AG08395 (cell line): ENCODE measurements at regions not wholly inside any gene's neighbourhood (a gene's known extent, or its start where the extent isn't known, plus 50 kb on each side); places are given as distances from the start of the nearest gene placed in this dataset.

Source experiments
- DNase-seq: peaks from one replicate; pipeline ENCODE4 v3.0.0; 2012; ENCODE audit warnings: mixed read lengths, low spot score

GRCh38 chr1:42096554-42096953 lies 56.7 kb upstream of the GUCA2B start:
- DNase-seq, result no peak

DNA sequence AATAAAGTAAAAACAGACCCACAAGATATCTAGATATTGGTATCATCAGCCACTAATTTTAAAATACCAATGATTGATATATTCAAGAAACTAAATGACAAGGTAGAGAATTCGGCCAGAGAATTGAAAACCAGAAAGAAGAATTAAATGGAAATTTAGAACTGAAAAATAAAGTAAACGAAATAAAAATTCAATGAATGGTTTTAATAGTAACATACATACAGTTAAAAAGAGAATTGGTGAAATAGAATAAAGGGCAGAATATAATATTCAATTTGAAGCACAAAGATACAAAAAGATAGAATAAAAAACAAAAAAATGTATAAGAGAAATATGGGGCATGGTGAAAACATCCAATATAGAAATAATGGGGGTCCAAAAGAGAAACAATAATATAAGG lies 64.0 kb upstream of the GUCA2B start:
- no peak for DNase-seq

DNA sequence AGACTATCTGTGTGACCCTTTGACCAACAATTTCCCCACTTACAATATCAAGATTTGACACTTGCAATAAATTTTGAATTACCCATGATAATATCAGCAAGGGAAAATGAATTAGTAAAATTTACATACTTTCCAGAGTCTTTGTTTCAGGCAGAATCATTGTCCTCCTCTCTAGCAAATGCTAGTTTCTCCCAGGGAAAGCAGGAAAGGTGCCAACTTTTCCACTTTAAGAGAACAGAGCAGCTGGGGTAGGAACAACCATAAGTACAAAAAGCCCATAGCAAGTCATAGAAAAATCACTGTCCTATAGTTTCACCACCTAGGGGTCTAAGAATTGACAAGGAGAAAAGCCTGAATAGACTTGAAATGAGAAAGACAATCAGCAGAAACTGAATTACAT lies 67.1 kb upstream of the GUCA2B start:
- DNase-seq, result no peak

DNA sequence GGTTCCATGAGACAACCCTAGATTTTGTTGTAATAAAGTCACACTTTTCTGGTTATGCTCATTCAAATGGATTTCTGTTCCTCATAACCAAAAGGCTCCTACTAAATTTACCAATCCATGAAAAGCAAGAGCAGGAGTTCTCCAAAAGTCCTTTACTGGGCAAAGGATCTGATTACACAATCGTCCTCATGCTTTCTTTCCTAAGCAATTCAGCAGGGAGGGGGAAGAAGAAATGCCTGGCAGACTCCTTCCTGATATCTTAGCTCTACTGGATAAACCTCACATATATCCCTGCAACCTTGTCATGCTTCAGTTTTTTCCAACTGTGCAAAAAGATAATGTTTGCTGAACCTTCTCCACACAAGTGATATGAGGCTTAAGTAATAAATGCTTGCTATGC lies 67.6 kb upstream of the GUCA2B start:
- DNase-seq, result no peak

DNA sequence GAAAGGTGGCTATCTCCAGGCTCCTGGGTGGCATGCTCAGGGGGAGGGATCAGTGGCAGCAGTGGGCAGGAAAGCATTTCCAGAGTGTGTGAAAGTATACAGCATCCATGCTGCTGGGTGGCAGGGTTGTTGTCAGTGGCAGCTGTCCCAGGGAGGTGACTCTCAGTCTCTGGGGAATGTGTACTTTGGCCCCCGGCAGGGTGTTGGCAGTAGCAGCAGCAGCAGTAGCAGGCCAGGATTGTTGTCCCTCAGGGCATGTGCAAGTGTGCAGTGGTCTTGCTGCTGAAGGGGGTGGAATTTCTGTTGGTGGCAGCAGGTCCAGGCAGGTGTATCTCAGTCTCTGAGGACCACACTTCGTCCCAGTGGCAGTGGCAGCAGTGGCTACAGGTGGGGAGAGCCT lies 71.7 kb upstream of the GUCA2B start:
- no peak for DNase-seq

GRCh38 chr1:42075179-42075578 lies 78.0 kb upstream of the GUCA2B start:
- no peak for DNase-seq

- no peak for DNase-seq
Measured at GRCh38 chr1:42070996-42071395, 82.2 kb upstream of the GUCA2B start.

GRCh38 chr1:42057800-42058199 lies 95.4 kb upstream of the GUCA2B start:
- DNase-seq, result no peak

GRCh38 chr1:42056460-42056859 lies 96.8 kb upstream of the GUCA2B start:
- no peak for DNase-seq

- DNase-seq, result no peak
Measured at GRCh38 chr1:42055061-42055460, 98.1 kb upstream of the GUCA2B start.

GRCh38 chr1:42052072-42052699 lies 101.0 kb upstream of the GUCA2B start:
- no peak for DNase-seq

DNA sequence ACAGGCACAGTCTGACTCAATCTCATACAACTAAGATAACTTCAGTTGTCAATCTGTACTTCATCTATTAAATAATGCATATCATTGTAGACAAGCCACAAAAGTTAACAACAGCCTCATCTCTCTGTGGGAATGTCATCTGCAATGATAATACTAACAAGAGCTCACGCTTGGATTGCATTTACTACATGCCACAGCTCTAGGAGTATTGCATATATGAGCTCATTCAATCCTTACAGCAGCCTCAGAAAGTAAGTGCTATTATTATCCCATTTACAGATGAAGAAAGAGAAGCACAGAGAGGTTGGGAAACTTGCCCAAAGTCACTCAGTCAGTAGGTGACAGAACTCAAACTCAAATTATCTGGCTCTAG lies 105.7 kb upstream of the GUCA2B start:
- no peak for DNase-seq

DNA sequence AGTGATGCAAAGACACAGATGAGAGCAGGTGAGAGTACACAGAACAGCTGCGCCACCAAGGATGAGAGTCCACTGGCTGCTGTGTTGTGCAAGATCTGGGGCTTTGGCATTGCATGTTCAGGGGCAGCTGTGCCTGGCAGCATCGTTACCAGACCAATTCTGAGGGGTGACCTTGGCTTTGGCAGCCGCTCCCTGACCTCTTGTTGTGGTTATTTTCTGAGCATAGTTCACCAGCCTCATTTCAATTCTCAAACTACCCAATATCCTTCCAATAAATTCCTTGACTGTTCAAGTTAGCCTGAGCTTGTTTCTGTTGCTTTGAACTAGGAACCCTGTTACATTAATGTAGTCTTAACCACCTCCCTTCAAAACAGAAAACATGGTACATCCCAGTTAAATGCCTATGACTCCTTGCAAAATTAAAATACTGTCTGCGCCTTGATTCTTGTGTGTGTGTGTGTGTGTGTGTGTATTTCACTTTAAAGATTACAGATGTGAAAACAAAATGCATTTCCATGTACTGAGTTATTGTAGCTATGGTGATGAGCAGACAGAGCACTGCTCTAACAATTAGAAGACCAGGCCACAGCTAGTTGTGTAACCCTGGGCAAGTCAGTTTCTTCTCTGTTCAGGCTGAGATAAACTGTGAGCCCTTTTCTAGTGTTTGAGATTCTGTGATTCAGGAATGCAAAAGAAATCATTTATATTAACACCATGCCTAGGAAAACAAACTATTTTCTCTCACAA lies 106.3 kb upstream of the GUCA2B start:
- no peak for DNase-seq

- no peak for DNase-seq
Measured at GRCh38 chr1:42044346-42044745, 108.9 kb upstream of the GUCA2B start.

DNA sequence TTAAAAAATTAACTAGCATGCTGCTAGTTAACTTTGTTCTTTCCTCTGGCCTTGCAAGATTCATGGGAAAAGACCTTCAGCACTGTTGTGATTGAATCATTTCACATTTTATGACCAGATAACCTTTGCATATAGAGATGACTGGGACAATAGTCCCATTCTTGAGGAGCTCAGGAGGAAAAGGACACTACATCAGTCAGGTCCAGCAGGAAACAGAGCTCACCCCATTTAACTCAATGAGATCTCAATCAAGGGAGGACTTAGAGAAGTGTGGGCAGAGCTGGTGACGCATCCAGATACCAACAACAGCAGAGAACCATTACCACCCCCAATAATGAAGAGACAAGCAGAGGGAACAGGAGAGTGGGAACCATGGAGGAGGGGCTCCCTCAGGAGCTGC lies 109.4 kb upstream of the GUCA2B start:
- DNase-seq, result no peak

GRCh38 chr1:42043182-42043581 lies 110.0 kb upstream of the GUCA2B start:
- no peak for DNase-seq

- no peak for DNase-seq
Measured at GRCh38 chr1:42041031-42041430, 112.2 kb upstream of the GUCA2B start.

GRCh38 chr1:42040159-42040558 lies 113.1 kb upstream of the GUCA2B start:
- DNase-seq, result no peak

GRCh38 chr1:42038261-42038660 lies 114.9 kb upstream of the GUCA2B start:
- DNase-seq, result no peak

DNA sequence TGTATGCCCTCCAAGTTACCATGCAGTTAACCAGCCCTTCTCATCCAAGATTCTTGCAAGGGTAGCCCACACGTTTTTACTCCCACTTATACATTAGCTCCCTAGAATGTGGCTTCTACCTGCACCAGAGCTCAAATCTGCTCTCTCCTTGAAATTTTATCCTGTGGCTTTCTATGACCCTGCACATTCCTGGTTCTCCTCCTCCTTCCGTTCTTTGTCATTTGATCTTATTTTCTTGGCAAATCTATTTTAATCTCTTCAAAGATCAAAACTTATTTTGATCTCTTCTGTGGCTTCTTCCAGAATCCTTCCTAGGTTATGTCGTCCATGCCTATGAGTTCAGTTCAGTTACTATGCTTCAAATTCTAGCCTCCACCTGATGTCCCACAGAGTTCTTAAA lies 115.6 kb upstream of the GUCA2B start:
- DNase-seq, result no peak

DNA sequence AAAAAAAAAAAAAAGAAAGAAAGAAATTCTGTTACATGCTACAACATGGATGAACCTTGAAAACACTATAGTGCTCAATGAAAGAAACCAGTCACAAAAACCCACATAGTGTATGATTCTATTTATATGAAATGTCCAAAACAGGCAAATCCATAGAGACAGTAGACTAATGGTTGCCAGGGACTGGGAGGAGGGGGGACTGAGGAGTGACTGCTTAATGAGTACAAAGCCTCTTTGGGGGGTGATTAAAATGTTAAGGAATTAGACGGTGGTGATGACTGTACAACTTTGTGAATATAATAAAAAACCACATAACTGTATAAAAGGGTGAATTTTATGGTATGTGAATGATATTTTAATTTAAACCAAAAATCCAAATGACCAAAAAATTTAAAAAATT lies 116.0 kb upstream of the GUCA2B start:
- DNase-seq, result no peak

DNA sequence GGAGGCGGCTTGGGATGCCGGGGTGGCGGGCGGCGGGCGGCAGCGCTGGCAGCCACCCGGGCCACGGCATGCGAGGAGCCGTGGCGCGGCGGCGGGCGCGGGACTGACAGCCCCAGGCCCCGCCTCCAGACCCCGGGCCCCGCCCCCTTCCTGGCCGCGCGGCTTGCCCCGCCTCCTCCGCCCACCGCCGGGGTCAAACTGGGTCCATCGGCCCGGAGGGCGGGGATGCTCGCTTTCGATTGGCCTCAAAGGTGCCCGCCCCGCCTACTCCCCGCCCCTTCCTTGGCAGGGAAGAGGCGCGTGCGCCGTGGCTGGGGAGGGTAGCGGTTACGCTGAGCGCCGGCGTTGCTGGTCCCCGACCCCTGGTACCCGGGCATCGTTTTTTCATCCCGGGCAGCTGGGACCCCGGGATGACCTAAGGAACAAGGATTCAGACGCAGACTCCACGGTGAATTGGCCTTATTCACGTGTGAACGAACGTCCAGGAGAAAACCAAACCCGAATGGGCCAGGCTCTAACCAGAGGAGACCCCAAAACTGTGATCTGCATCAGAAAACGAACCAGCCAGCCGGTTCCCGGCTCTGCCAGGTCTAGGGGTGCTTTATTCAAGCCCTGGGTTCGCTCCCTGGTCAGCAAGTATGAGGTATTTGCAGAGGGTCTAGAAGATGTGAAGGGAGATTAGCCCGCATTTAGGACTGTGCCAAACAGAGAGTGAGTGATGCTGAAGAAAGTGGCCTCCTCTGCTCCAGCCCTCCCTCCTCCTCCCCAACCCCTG lies 117.2 kb upstream of the GUCA2B start:
- DNase-seq, result peak; percentile 97

- peak; percentile 71 for DNase-seq
Measured at GRCh38 chr1:42035205-42035829, 116.6 kb upstream of the HIVEP3 start.
